ENCODE measurements at regions not wholly inside any gene's neighbourhood (a gene's known extent, or its start where the extent isn't known, plus 50 kb on each side); places are given as distances from the start of the nearest gene placed in this dataset.
A peak's percentile ranks its signal among the peaks of the same experiment; 100 is the strongest.

DNA sequence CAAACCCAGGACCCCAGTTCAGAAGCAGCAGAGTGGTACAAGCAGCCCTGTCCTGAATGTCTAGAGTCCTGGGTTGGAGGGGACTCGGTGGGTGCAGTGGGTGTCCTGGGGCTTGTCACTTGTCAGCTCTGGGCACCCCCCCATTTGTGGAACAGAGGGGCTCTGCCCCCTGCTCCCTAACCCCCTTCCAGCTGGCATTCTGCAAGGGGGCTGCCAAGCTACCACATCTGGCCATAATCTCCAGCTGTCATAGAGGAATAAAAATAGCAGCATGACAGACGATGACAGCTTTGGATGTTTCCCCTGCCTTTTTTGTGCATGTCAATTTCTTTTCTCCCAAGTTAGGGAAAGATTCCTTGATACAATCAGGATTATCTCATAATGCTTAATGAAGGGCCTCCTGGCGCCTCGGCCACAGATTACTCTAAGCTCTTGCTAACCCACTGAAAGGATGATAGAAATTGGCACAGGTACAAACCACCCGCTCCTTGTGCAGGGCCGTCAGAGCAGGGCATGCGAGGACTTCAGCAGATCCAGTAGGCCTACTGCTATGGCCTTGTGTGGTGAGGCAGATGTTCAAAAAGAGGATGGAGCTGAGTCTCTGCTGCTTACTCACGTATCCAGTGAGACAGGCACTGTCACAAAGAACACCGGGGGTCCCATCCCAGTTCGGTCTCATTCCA lies 83.0 kb downstream of the ISX start:
- Histone ChIP-seq H3K79me2 (ENCODE audit: low read length) (no peaks in the 10 kb centered on the region), H3K4me3 (ENCODE audit: low read length) (no peak overlapping the region), H3K27ac (ENCODE audit: low read length) (no peak overlapping the region), H3K4me1 (ENCODE audit: insufficient read depth, low read length) (no peaks in the 10 kb centered on the region), H3K36me3 (ENCODE audit: low read depth, low read length) (no peaks in the 10 kb centered on the region), H4K20me1 (ENCODE audit: low read length) (no peaks in the 10 kb centered on the region), H3K27me3 (ENCODE audit: low read length) (no peaks in the 10 kb centered on the region), H3K9me2 (replicated peaks; ENCODE audit: low read length) (no peaks in the 10 kb centered on the region), H3K9ac (ENCODE audit: low read length) (no peak overlapping the region), H3K4me2 (ENCODE audit: low read length) (no peak overlapping the region), H2AFZ (ENCODE audit: low read length) (no peak overlapping the region), H3F3A (ENCODE audit: low read length, unreplicated experiment) (no peaks in the 10 kb centered on the region), H3K9me3 (ENCODE audit: low read length) (no peaks in the 10 kb centered on the region)
- BruUV-seq (replicated peaks): no TSS peak
- DNase-seq (no peak), ATAC-seq (no peak)
- ChIA-PET POLR2A (ENCODE audit: unreplicated experiment) (no interaction called here), CTCF (no interaction called here)
- intact Hi-C loops (cut with micrococcal nuclease): no loop called here
- TF ChIP-seq EZH2 (IDR thresholded peaks at IDR 0.05; ENCODE audit: low read length, unreplicated experiment): no peak
- TF ChIP-seq, protein P1, sequence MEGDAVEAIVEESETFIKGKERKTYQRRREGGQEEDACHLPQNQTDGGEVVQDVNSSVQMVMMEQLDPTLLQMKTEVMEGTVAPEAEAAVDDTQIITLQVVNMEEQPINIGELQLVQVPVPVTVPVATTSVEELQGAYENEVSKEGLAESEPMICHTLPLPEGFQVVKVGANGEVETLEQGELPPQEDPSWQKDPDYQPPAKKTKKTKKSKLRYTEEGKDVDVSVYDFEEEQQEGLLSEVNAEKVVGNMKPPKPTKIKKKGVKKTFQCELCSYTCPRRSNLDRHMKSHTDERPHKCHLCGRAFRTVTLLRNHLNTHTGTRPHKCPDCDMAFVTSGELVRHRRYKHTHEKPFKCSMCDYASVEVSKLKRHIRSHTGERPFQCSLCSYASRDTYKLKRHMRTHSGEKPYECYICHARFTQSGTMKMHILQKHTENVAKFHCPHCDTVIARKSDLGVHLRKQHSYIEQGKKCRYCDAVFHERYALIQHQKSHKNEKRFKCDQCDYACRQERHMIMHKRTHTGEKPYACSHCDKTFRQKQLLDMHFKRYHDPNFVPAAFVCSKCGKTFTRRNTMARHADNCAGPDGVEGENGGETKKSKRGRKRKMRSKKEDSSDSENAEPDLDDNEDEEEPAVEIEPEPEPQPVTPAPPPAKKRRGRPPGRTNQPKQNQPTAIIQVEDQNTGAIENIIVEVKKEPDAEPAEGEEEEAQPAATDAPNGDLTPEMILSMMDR (conservative IDR thresholded peaks at IDR 0.05; ENCODE audit: low read depth, low read length): no peak
- TF ChIP-seq EZH2phosphoT487 (IDR thresholded peaks at IDR 0.05; ENCODE audit: borderline replicate concordance, low read length): no peak

DNA sequence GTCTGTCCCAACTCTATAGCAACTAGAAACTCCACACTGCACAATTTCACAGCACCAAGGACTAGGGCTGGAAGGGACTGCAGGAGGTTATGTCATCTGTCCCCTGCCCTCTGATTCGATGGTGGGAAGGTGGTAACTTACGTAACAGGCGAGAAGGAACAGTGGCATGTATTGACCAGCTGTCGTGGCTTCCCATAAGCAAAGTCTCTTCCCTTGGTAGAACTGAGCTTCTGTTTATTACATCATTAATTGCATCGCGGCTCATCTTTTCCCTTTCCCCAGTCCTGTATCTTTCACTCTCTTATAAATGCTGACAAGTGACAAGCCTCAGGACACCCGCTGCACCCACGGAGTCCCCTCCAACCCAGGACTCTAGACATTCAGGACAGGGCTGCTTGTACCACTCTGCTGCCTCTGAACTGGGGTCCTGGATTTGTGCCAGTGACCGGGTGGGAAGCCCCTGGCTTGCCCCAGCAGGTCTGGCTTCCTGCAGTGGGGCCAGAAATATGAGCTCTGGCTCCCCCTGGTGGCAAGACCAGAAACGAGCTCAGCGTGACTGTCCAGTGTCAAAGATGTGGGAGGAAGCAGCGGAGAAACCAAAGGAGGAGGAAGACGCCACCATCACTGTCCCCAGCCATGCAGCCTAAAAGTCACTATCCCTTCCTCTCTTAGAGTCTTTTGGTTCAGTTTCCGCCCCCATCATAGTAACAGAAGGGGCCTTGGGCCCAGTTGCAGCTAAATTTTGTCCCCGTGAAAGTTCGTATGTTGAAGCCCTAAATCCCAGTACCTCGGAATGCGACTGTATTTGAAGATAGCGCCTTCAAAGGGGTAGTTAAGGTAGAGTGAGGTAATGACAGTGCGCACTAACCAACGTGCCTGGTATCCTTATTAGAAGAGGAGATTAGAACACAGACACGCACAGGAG lies 84.5 kb downstream of the ISX start:
- Histone ChIP-seq H3K27me3 (ENCODE audit: low read length) (no peaks in the 10 kb centered on the region), H3K27ac (ENCODE audit: low read length) (no peak overlapping the region), H4K20me1 (ENCODE audit: low read length) (no peaks in the 10 kb centered on the region), H3K9ac (ENCODE audit: low read length) (no peak overlapping the region), H2AFZ (ENCODE audit: low read length) (no peak overlapping the region), H3K9me3 (ENCODE audit: low read length) (no peaks in the 10 kb centered on the region), H3K4me1 (ENCODE audit: insufficient read depth, low read length) (no peaks in the 10 kb centered on the region), H3K79me2 (ENCODE audit: low read length) (no peaks in the 10 kb centered on the region), H3K36me3 (ENCODE audit: low read depth, low read length) (no peaks in the 10 kb centered on the region), H3K4me2 (ENCODE audit: low read length) (no peak overlapping the region), H3K9me2 (replicated peaks; ENCODE audit: low read length) (no peaks in the 10 kb centered on the region), H3F3A (ENCODE audit: low read length, unreplicated experiment) (no peaks in the 10 kb centered on the region), H3K4me3 (ENCODE audit: low read length) (no peak overlapping the region)
- DNase-seq: peak; percentile 54
- BruUV-seq (replicated peaks): no TSS peak
- ChIA-PET CTCF (interaction anchor here (1.0 kb wide), 1 partner anchor 81 kb away, joined by 14 read pairs; no protein-coding TSS in a partner anchor), POLR2A (ENCODE audit: unreplicated experiment) (no interaction called here)
- intact Hi-C loops (cut with micrococcal nuclease): no loop called here
- peak; percentile 40; the same call in 1 of the 2 replicates for ATAC-seq
- TF ChIP-seq EZH2phosphoT487 (IDR thresholded peaks at IDR 0.05; ENCODE audit: borderline replicate concordance, low read length) (no peak), EZH2 (IDR thresholded peaks at IDR 0.05; ENCODE audit: low read length, unreplicated experiment) (no peak)
- TF ChIP-seq, protein P1 (conservative IDR thresholded peaks at IDR 0.05; ENCODE audit: low read depth, low read length): peak; percentile 77
